Parathyroid adenoma (tissue), 2 donors: ENCODE measurements at regions not wholly inside any gene's neighbourhood (a gene's known extent, or its start where the extent isn't known, plus 50 kb on each side); places are given as distances from the start of the nearest gene placed in this dataset.

ENCODE experiments used
- H2AFZ ChIP-seq: fragments of 300-600 bp; sonication (generic); one replicate; pipeline ENCODE4 v1.7.0; 2017; ENCODE audit warnings: antibody characterized with exemption, mild to moderate bottlenecking
- H3K27ac ChIP-seq: fragments of 300-600 bp; sonication (generic); one replicate; pipeline ENCODE4 v1.7.0; 2017
- H3K27me3 ChIP-seq: fragments of 300-600 bp; sonication (generic); one replicate; pipeline ENCODE4 v1.7.0; 2017; ENCODE audit warnings: low read length; ENCODE audit not compliant: control insufficient read depth, insufficient read depth
- H3K36me3 ChIP-seq: fragments of 300-600 bp; sonication (generic); one replicate; pipeline ENCODE4 v1.7.0; 2017; ENCODE audit warnings: low read length; ENCODE audit not compliant: control insufficient read depth, insufficient read depth
- H3K4me1 ChIP-seq: fragments of 300-600 bp; sonication (generic); one replicate; pipeline ENCODE4 v1.7.0; 2017; ENCODE audit warnings: control low read depth
- H3K4me2 ChIP-seq: fragments of 300-600 bp; sonication (generic); one replicate; pipeline ENCODE4 v1.7.0; 2017; ENCODE audit warnings: low read length
- H3K4me3 ChIP-seq: fragments of 300-600 bp; sonication (generic); one replicate; pipeline ENCODE4 v1.7.0; 2017; ENCODE audit warnings: low read depth, low read length
- H3K79me2 ChIP-seq: fragments of 300-600 bp; sonication (generic); one replicate; pipeline ENCODE4 v1.7.0; 2017; ENCODE audit warnings: control low read depth
- H3K9ac ChIP-seq: fragments of 300-600 bp; sonication (generic); one replicate; pipeline ENCODE4 v1.7.0; 2017; ENCODE audit warnings: mild to moderate bottlenecking
- H3K9me3 ChIP-seq: fragments of 300-600 bp; sonication (generic); one replicate; pipeline ENCODE4 v1.7.0; 2017; ENCODE audit warnings: low read length; ENCODE audit not compliant: control insufficient read depth
- CTCF ChIP-seq: fragments of 300-600 bp; sonication (generic); IDR thresholded peaks from one replicate; pipeline ENCODE4 v1.7.0; 2017; ENCODE audit warnings: antibody characterized with exemption, mild to moderate bottlenecking
- donor health status: primary hyperparathyroidism.

- Histone ChIP-seq H3K36me3 (no peaks in the 10 kb centered on the region), H3K4me1 (no peaks in the 10 kb centered on the region)
- TF ChIP-seq CTCF: no peak
Measured at GRCh38 chr12:91339106-91339505, 156.5 kb upstream of the DCN start.

GRCh38 chr12:91335699-91336098 is 153.1 kb upstream of the DCN start:
- H3K4me2 ChIP-seq: no peak overlapping the region
- H3K4me1 ChIP-seq: no peaks in the 10 kb centered on the region
- H3K27ac ChIP-seq: no peak overlapping the region
- no peak overlapping the region for H3K9ac ChIP-seq
- no peak overlapping the region for H3K4me3 ChIP-seq
- no peaks in the 10 kb centered on the region for H3K79me2 ChIP-seq
- no peaks in the 10 kb centered on the region for H3K27me3 ChIP-seq
- no peaks in the 10 kb centered on the region for H3K9me3 ChIP-seq
- H3K36me3 ChIP-seq: no peaks in the 10 kb centered on the region
- no peak overlapping the region for H2AFZ ChIP-seq
- no peak for TF ChIP-seq CTCF

More at GRCh38 chr12:91339106-91339505, 156.5 kb upstream of the DCN start:
- H3K9me3 ChIP-seq: no peaks in the 10 kb centered on the region
- H3K27me3 ChIP-seq: no peaks in the 10 kb centered on the region
- no peak overlapping the region for H2AFZ ChIP-seq
- no peak overlapping the region for H3K27ac ChIP-seq
- H3K9ac ChIP-seq: no peak overlapping the region
- H3K4me2 ChIP-seq: no peak overlapping the region
- H3K79me2 ChIP-seq: no peaks in the 10 kb centered on the region
- H3K4me3 ChIP-seq: no peak overlapping the region

- Histone ChIP-seq H3K79me2 (no peaks in the 10 kb centered on the region), H3K4me3 (no peak overlapping the region), H3K27me3 (no peaks in the 10 kb centered on the region), H3K4me2 (no peak overlapping the region), H3K36me3 (no peaks in the 10 kb centered on the region), H3K27ac (no peak overlapping the region), H3K9ac (no peak overlapping the region), H2AFZ (no peak overlapping the region), H3K9me3 (no peaks in the 10 kb centered on the region), H3K4me1 (no peaks in the 10 kb centered on the region)
- no peak for TF ChIP-seq CTCF
Measured at GRCh38 chr12:91333966-91334365, 151.3 kb upstream of the DCN start.

DNA sequence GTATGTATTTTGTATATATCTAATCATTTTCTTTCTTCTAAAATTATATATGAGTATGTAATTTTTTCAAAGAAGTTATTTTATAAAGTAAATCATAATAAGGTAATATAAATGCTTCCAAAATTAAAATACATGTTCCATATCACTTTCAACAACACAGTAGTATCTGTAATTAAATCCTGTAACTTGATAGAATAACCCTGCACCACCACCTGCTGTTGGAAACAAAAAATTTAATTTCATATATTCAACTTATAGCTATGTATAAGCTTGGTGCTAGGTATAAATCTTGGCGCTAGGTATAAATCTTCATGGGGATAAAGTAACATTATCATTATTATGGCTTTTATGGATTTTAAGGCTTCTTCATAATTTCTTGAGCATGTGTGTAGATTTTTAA is 149.7 kb upstream of the DCN start:
- no peak overlapping the region for H3K9ac ChIP-seq
- no peaks in the 10 kb centered on the region for H3K79me2 ChIP-seq
- H3K4me2 ChIP-seq: no peak overlapping the region
- no peak for TF ChIP-seq CTCF
- H2AFZ ChIP-seq: no peak overlapping the region
- H3K4me1 ChIP-seq: no peaks in the 10 kb centered on the region
- H3K36me3 ChIP-seq: no peaks in the 10 kb centered on the region
- H3K27me3 ChIP-seq: no peaks in the 10 kb centered on the region
- H3K27ac ChIP-seq: no peak overlapping the region
- H3K4me3 ChIP-seq: no peak overlapping the region
- H3K9me3 ChIP-seq: no peaks in the 10 kb centered on the region

DNA sequence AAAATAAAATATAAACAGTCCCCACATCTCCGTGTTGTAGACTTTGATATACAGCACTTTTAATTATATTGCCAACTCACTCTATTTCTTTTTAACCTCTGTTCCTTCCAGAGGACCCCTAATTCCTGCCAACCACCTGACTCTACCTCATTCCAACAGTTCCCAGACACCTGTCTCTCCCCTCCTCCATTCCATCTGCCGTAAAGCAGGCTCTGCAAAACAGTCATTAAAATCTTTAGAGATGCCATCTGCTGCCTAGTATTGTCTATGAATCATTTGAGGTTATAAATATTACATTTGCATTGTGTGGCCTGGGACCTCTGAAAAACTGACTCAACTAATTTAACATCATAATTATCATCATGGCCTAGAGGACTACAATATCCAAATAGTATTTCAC is 148.8 kb upstream of the DCN start:
- Histone ChIP-seq H3K79me2 (no peaks in the 10 kb centered on the region), H3K9ac (no peak overlapping the region), H3K4me2 (no peak overlapping the region), H3K27me3 (no peaks in the 10 kb centered on the region), H3K4me3 (no peak overlapping the region), H3K4me1 (no peaks in the 10 kb centered on the region), H3K36me3 (no peaks in the 10 kb centered on the region), H2AFZ (no peak overlapping the region), H3K9me3 (no peaks in the 10 kb centered on the region), H3K27ac (no peak overlapping the region)
- TF ChIP-seq CTCF: no peak
